Muscle layer of duodenum (tissue), 2 donors: ENCODE measurements at regions not wholly inside any gene's neighbourhood (a gene's known extent, or its start where the extent isn't known, plus 50 kb on each side); places are given as distances from the start of the nearest gene placed in this dataset.

Experiments
- H3K27ac ChIP-seq: one replicate; pipeline ENCODE4 v1.7.0; 2013; ENCODE audit warnings: mild to moderate bottlenecking, low read length
- H3K27me3 ChIP-seq: one replicate; pipeline ENCODE4 v1.7.0; 2013; ENCODE audit warnings: low read depth, mild to moderate bottlenecking, control low read depth, low read length
- H3K36me3 ChIP-seq, 2 donors: one replicate each; pipeline ENCODE4 v1.7.0; 2013; ENCODE audit warnings: low read length in 2 of 2, control low read depth in 1 of 2, mild to moderate bottlenecking in 1 of 2; ENCODE audit not compliant: insufficient read depth in 2 of 2, control insufficient read depth in 1 of 2
- H3K4me1 ChIP-seq, 2 donors: one replicate each; pipeline ENCODE4 v1.7.0; 2013; ENCODE audit warnings: low read length in 2 of 2, mild to moderate bottlenecking in 2 of 2, control low read depth in 1 of 2, moderate library complexity in 1 of 2; ENCODE audit not compliant: insufficient read depth in 2 of 2, control insufficient read depth in 1 of 2
- H3K4me3 ChIP-seq, 2 donors: one replicate each; pipeline ENCODE4 v1.7.0; 2013; ENCODE audit warnings: low read length in 2 of 2, low read depth in 1 of 2, mild to moderate bottlenecking in 1 of 2
- H3K9me3 ChIP-seq, 2 donors: one replicate each; pipeline ENCODE4 v1.7.0; 2013; ENCODE audit warnings: low read length in 2 of 2, control low read depth in 1 of 2, mild to moderate bottlenecking in 1 of 2; ENCODE audit not compliant: control insufficient read depth in 1 of 2
- donor health status: healthy.

- Histone ChIP-seq H3K4me3 (no peak overlapping the region), H3K4me1 (no peaks in the 10 kb centered on the region), H3K9me3 (no peaks in the 10 kb centered on the region), H3K36me3 (no peaks in the 10 kb centered on the region), H3K27me3 (no peaks in the 10 kb centered on the region), H3K27ac (no peak overlapping the region)
These were observed 288.4 kb upstream of the DEPDC1 start for GRCh38 chr1:68785328-68785727.

GRCh38 chr1:68788762-68789161 is 291.9 kb upstream of the DEPDC1 start:
- no peaks in the 10 kb centered on the region for H3K4me1 ChIP-seq
- H3K27me3 ChIP-seq: no peaks in the 10 kb centered on the region
- H3K4me3 ChIP-seq: no peak overlapping the region
- H3K9me3 ChIP-seq: no peaks in the 10 kb centered on the region
- no peak overlapping the region for H3K27ac ChIP-seq
- H3K36me3 ChIP-seq: no peaks in the 10 kb centered on the region

- Histone ChIP-seq H3K36me3 (no peaks in the 10 kb centered on the region), H3K27me3 (no peaks in the 10 kb centered on the region), H3K4me1 (no peaks in the 10 kb centered on the region), H3K4me3 (no peak overlapping the region), H3K9me3 (no peaks in the 10 kb centered on the region), H3K27ac (no peak overlapping the region)
These were observed 294.9 kb upstream of the DEPDC1 start for GRCh38 chr1:68791800-68792199.

- Histone ChIP-seq H3K4me3 (no peak overlapping the region), H3K4me1 (no peaks in the 10 kb centered on the region), H3K9me3 (no peaks in the 10 kb centered on the region), H3K27ac (no peak overlapping the region), H3K36me3 (no peaks in the 10 kb centered on the region), H3K27me3 (no peaks in the 10 kb centered on the region)
These were observed 299.1 kb upstream of the DEPDC1 start for GRCh38 chr1:68795956-68796355.

- no peaks in the 10 kb centered on the region for H3K4me1 ChIP-seq
- H3K36me3 ChIP-seq: no peaks in the 10 kb centered on the region
- H3K27me3 ChIP-seq: no peaks in the 10 kb centered on the region
- H3K4me3 ChIP-seq: no peak overlapping the region
- no peak overlapping the region for H3K27ac ChIP-seq
- H3K9me3 ChIP-seq: no peaks in the 10 kb centered on the region
These were observed 300.0 kb upstream of the DEPDC1 start for GRCh38 chr1:68796888-68797287.

GRCh38 chr1:68798071-68798470 is 301.2 kb upstream of the DEPDC1 start:
- no peaks in the 10 kb centered on the region for H3K4me1 ChIP-seq
- H3K36me3 ChIP-seq: no peaks in the 10 kb centered on the region
- no peaks in the 10 kb centered on the region for H3K27me3 ChIP-seq
- H3K27ac ChIP-seq: no peak overlapping the region
- H3K9me3 ChIP-seq: no peaks in the 10 kb centered on the region
- no peak overlapping the region for H3K4me3 ChIP-seq

- Histone ChIP-seq H3K9me3 (no peaks in the 10 kb centered on the region), H3K27me3 (no peaks in the 10 kb centered on the region), H3K4me3 (no peak overlapping the region), H3K36me3 (no peaks in the 10 kb centered on the region), H3K4me1 (no peaks in the 10 kb centered on the region), H3K27ac (no peak overlapping the region)
These were observed 302.2 kb upstream of the DEPDC1 start for GRCh38 chr1:68799096-68799495.

- Histone ChIP-seq H3K9me3 (no peaks in the 10 kb centered on the region), H3K4me3 (no peak overlapping the region), H3K36me3 (no peaks in the 10 kb centered on the region), H3K4me1 (no peaks in the 10 kb centered on the region), H3K27ac (no peak overlapping the region), H3K27me3 (no peaks in the 10 kb centered on the region)
These were observed 303.3 kb upstream of the DEPDC1 start for GRCh38 chr1:68800182-68800581.

- no peaks in the 10 kb centered on the region for H3K4me1 ChIP-seq
- no peaks in the 10 kb centered on the region for H3K36me3 ChIP-seq
- H3K27ac ChIP-seq: no peak overlapping the region
- no peak overlapping the region for H3K4me3 ChIP-seq
- H3K9me3 ChIP-seq: no peaks in the 10 kb centered on the region
- H3K27me3 ChIP-seq: no peaks in the 10 kb centered on the region
These were observed 304.6 kb upstream of the DEPDC1 start for GRCh38 chr1:68801440-68801839.

GRCh38 chr1:68805097-68805641 is 308.3 kb upstream of the DEPDC1 start:
- Histone ChIP-seq H3K9me3 (no peaks in the 10 kb centered on the region), H3K27me3 (no peaks in the 10 kb centered on the region), H3K4me1 (no peaks in the 10 kb centered on the region), H3K4me3 (no peak overlapping the region), H3K36me3 (no peaks in the 10 kb centered on the region), H3K27ac (no peak overlapping the region)

- Histone ChIP-seq H3K4me1 (no peaks in the 10 kb centered on the region), H3K4me3 (no peak overlapping the region), H3K36me3 (no peaks in the 10 kb centered on the region), H3K27ac (no peak overlapping the region), H3K27me3 (no peaks in the 10 kb centered on the region), H3K9me3 (no peaks in the 10 kb centered on the region)
These were observed 311.5 kb upstream of the DEPDC1 start for GRCh38 chr1:68808351-68808750.

- Histone ChIP-seq H3K4me3 (no peak overlapping the region), H3K36me3 (no peaks in the 10 kb centered on the region), H3K4me1 (no peaks in the 10 kb centered on the region), H3K27ac (no peak overlapping the region), H3K9me3 (no peaks in the 10 kb centered on the region), H3K27me3 (no peaks in the 10 kb centered on the region)
These were observed 314.9 kb upstream of the DEPDC1 start for GRCh38 chr1:68811806-68812205.
